T-cell (primary cell): ENCODE measurements at regions not wholly inside any gene's neighbourhood (a gene's known extent, or its start where the extent isn't known, plus 50 kb on each side); places are given as distances from the start of the nearest gene placed in this dataset.

ENCODE experiments used
- ATAC-seq, 4 experiments: fragments of 200-7000 bp in 3 of 4; fragments of 150-1000 bp in 1 of 4; cut with Tn5 transposase; replicated peaks in 1 of 4; 1 replicate in 3 of 4; 2 replicates in 1 of 4; pipeline ENCODE4 v1.10.0; 2021; ENCODE audit warnings: moderate library complexity in 3 of 4, mild to moderate bottlenecking in 2 of 4, moderate number of reproducible peaks in 1 of 4
- CTCF ChIA-PET, 2 donors: fragments of 300-600 bp; sonication (Branson Sonifier 250); formaldehyde crosslinking; loops; one replicate each; lab custom pipeline; 2022; ENCODE audit warnings: antibody characterized with exemption in 2 of 2; lab: Charles Lee
- POLR2A ChIA-PET, 2 donors: fragments of 300-600 bp; sonication (Branson Sonifier 250); formaldehyde crosslinking; loops; one replicate each; lab custom pipeline; 2022; ENCODE audit warnings: antibody characterized with exemption in 2 of 2; lab: Charles Lee
- DNase-seq, 35 experiments: peaks; one replicate each; pipeline versions ENCODE4 v3.0.0 to v3.0.0-alpha.2; 2013 to 2023
- H3K27ac ChIP-seq: one replicate; pipeline ENCODE4 v1.5.1; 2013; ENCODE audit warnings: low read length
- H3K27me3 ChIP-seq, 2 experiments: replicated peaks in 1 of 2; 1 replicate in 1 of 2; 2 replicates in 1 of 2; pipeline versions ENCODE4 v1.6.1 to v1.7.0; 2013; ENCODE audit warnings: low read length in 1 of 2, mixed read lengths in 1 of 2; ENCODE audit not compliant: control insufficient read depth in 2 of 2, insufficient read depth in 2 of 2; ENCODE audit errors: extremely low read depth in 1 of 2
- H3K36me3 ChIP-seq, 2 donors: 1 replicate in 1 of 2; 2 replicates in 1 of 2; pipeline versions ENCODE4 v1.6.1 to v1.7.0; 2013; ENCODE audit warnings: low read length in 1 of 2; ENCODE audit not compliant: control insufficient read depth in 2 of 2, insufficient read depth in 1 of 2; ENCODE audit errors: extremely low read depth in 1 of 2
- H3K4me1 ChIP-seq, 2 experiments: 1 replicate in 1 of 2; 2 replicates in 1 of 2; pipeline versions ENCODE4 v1.6.1 to v1.7.0; 2013; ENCODE audit warnings: low read length in 2 of 2, mixed read lengths in 1 of 2; ENCODE audit not compliant: insufficient read depth in 2 of 2, control insufficient read depth in 1 of 2; ENCODE audit errors: extremely low read depth in 1 of 2
- H3K4me3 ChIP-seq, 2 donors: 1 replicate in 1 of 2; 2 replicates in 1 of 2; pipeline versions ENCODE4 v1.5.1 to v1.7.0; 2013; ENCODE audit warnings: mild to moderate bottlenecking in 2 of 2, low read length in 1 of 2, moderate library complexity in 1 of 2; ENCODE audit not compliant: control insufficient read depth in 1 of 2; ENCODE audit errors: extremely low read depth in 1 of 2
- H3K9me3 ChIP-seq: 2 replicates; pipeline ENCODE4 v1.7.0; 2013
- H3K27ac Mint-ChIP-seq, 2 donors: one replicate each; pipeline ENCODE4 v1.8.0; 2020 to 2021; ENCODE audit warnings: mild to moderate bottlenecking in 2 of 2, mixed read lengths in 2 of 2
- H3K27me3 Mint-ChIP-seq, 2 donors: one replicate each; pipeline ENCODE4 v1.8.0; 2021 to 2022; ENCODE audit warnings: mixed read lengths in 2 of 2
- H3K36me3 Mint-ChIP-seq: one replicate; pipeline ENCODE4 v1.8.0; 2021; ENCODE audit warnings: mixed read lengths
- H3K4me1 Mint-ChIP-seq, 3 donors: one replicate each; pipeline ENCODE4 v1.8.0; 2020 to 2022; ENCODE audit warnings: mixed read lengths in 3 of 3, mild to moderate bottlenecking in 1 of 3
- H3K4me3 Mint-ChIP-seq, 3 donors: one replicate each; pipeline ENCODE4 v1.8.0; 2020 to 2022; ENCODE audit warnings: mild to moderate bottlenecking in 3 of 3, mixed read lengths in 3 of 3, moderate library complexity in 3 of 3
- H3K9me3 Mint-ChIP-seq, 3 donors: one replicate each; pipeline ENCODE4 v1.8.0; 2020 to 2022; ENCODE audit warnings: mixed read lengths in 3 of 3
- WGBS: methylation state at CpG from one replicate; pipeline ENCODE4 v1.1.5; 2013; ENCODE audit warnings: missing lambda C conversion rate; ENCODE audit not compliant: insufficient coverage; 5-methylcytosine and 5-hydroxymethylcytosine counted together

GRCh38 chr11:134543241-134543640 lies 131.2 kb upstream of the B3GAT1 start:
- POLR2A ChIA-PET, result no interaction called here
- peaks cover 24 to 29% of the 10 kb centered on the region in 2 donors for H3K27me3 Mint-ChIP-seq
- H3K4me1 Mint-ChIP-seq, result peaks cover 0 to 3% (median 0%) of the 10 kb centered on the region in 3 donors

DNA sequence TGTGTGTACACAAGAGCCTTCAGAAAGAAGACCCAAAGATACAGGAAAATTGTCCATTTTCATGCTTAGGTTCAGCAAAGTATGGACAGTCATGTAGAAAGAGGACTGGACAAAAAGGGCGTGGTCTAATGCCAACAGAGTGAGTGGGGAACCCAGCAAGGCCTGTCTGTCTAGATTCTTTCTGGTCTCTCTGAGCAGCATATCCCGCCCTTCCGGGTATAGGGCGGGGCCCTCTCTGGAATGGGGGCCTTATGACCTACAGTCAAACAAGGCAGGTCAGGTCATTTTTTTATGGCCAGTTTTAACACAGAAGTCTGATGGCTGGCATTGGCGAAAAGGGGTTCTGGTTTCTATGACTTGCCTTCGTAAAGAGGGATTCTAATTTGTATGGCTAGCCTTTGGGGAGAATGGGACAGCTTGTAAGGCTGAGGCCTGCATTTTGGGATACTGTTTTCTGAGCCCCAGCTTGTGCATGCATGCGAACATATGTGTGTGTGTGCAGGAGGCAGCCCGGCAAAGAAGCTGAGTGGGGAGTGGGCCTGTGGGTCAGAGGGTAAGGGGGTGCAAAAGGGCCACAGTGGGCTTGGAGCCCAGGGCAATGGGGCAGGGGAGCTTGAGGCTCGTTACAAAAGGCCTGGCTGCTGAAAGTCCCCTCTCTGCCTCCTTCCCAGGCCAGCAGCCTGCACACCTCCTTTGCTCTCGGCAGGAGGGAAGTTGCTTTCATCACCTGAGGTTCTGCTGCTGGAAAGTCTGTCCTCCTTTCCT lies 130.5 kb upstream of the B3GAT1 start:
- Histone ChIP-seq H3K27me3 (peaks cover 0 to 37% of the 10 kb centered on the region in 2 experiments), H3K36me3 (no peaks in the 10 kb centered on the region), H3K9me3 (no peaks in the 10 kb centered on the region), H3K4me1 (no peaks in the 10 kb centered on the region), H3K4me3 (no peak overlapping the region), H3K27ac (no peak overlapping the region)
- ATAC-seq (no peak), DNase-seq (no peak)
- Mint-ChIP-seq H3K9me3 (no peaks in the 10 kb centered on the region), H3K36me3 (no peaks in the 10 kb centered on the region), H3K27me3 (peaks cover 29 to 30% of the 10 kb centered on the region in 2 donors), H3K27ac (no peak overlapping the region), H3K4me1 (peaks cover 0 to 5% (median 0%) of the 10 kb centered on the region in 3 donors), H3K4me3 (no peak overlapping the region)
- WGBS, result 74% methylated on average over 9 of the region's 10 CpGs
- POLR2A ChIA-PET, result no interaction called here
- CTCF ChIA-PET, result no interaction called here

More at GRCh38 chr11:134543241-134543640, 131.2 kb upstream of the B3GAT1 start:
- 94% methylated on average over 4 of the region's 4 CpGs for WGBS
- Histone ChIP-seq H3K27me3 (peaks cover 0 to 32% of the 10 kb centered on the region in 2 experiments), H3K36me3 (no peaks in the 10 kb centered on the region), H3K4me3 (no peak overlapping the region), H3K4me1 (no peaks in the 10 kb centered on the region), H3K9me3 (no peaks in the 10 kb centered on the region), H3K27ac (no peak overlapping the region)
- Mint-ChIP-seq H3K27ac (peak overlapping the region in 1 of 2 donors; percentile 51), H3K4me3 (no peak overlapping the region), H3K9me3 (no peaks in the 10 kb centered on the region), H3K36me3 (no peaks in the 10 kb centered on the region)
- DNase-seq (no peak), ATAC-seq (no peak)
- CTCF ChIA-PET, result no interaction called here

DNA sequence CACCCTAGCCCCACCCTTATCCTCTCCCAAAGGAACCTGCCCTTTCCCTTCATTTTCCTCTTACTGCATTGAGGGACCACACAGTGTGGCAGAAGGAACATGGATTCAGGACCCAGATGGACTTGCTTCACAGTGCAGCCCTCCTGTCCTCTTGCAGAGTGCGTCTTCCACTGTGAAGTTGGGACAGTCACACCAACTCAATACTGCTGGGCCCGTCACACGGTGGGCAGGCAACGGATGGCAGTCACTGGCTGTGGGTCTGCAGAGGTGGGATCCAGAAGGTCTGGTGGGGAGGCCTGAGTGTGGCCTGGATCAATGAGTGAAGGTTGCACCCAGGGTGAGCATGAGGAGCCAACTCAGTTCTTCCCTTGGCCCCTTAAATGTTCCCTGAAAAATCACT lies 129.9 kb upstream of the B3GAT1 start:
- POLR2A ChIA-PET, result no interaction called here
- Mint-ChIP-seq H3K4me3 (no peak overlapping the region), H3K27me3 (peaks cover 32 to 33% of the 10 kb centered on the region in 2 donors), H3K4me1 (peaks cover 0 to 5% (median 0%) of the 10 kb centered on the region in 3 donors), H3K9me3 (no peaks in the 10 kb centered on the region), H3K27ac (no peak overlapping the region), H3K36me3 (no peaks in the 10 kb centered on the region)
- H3K27ac ChIP-seq, result no peak overlapping the region
- no peaks in the 10 kb centered on the region for H3K36me3 ChIP-seq
- 80% methylated on average over 1 of the region's 4 CpGs for WGBS
- ATAC-seq (no peak), DNase-seq (no peak)
- no peaks in the 10 kb centered on the region for H3K9me3 ChIP-seq
- H3K4me1 ChIP-seq, result no peaks in the 10 kb centered on the region
- H3K4me3 ChIP-seq, result no peak overlapping the region
- CTCF ChIA-PET, result no interaction called here
- peaks cover 0 to 41% of the 10 kb centered on the region in 2 experiments for H3K27me3 ChIP-seq

DNA sequence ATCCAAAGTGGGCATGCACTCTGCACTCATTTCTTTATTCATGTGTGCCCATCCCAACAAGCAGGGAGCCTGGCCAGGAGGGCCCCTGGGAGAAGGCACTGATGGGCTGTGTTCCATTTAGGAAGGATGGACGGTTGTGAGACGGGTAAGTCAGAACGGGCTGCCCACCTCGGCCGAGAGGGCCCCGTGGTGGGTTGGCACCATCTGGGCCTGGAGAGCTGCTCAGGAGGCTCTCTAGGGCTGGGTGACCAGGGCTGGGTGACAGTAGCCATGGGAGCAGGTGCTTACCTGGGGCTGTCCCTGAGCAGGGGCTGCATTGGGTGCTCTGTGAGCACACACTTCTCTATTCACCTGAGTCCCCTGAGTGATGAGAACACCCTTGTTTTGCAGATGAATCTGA lies 129.3 kb upstream of the B3GAT1 start:
- no peak for DNase-seq
- Mint-ChIP-seq H3K27me3 (peaks cover 28 to 36% of the 10 kb centered on the region in 2 donors), H3K4me1 (peaks cover 2 to 5% (median 4%) of the 10 kb centered on the region in 3 donors), H3K27ac (no peak overlapping the region), H3K4me3 (no peak overlapping the region), H3K9me3 (no peaks in the 10 kb centered on the region), H3K36me3 (no peaks in the 10 kb centered on the region)
- ChIA-PET POLR2A (no interaction called here), CTCF (no interaction called here)
- Histone ChIP-seq H3K27ac (no peak overlapping the region), H3K27me3 (peaks cover 0 to 44% of the 10 kb centered on the region in 2 experiments), H3K9me3 (no peaks in the 10 kb centered on the region), H3K36me3 (no peaks in the 10 kb centered on the region), H3K4me1 (no peaks in the 10 kb centered on the region), H3K4me3 (no peak overlapping the region)
- no peak for ATAC-seq
- WGBS, result 69% methylated on average over 6 of the region's 6 CpGs

GRCh38 chr11:134539285-134539684 lies 127.2 kb upstream of the B3GAT1 start:
- Histone ChIP-seq H3K4me1 (no peaks in the 10 kb centered on the region), H3K36me3 (no peaks in the 10 kb centered on the region), H3K27me3 (peaks cover 0 to 57% of the 10 kb centered on the region in 2 experiments), H3K9me3 (no peaks in the 10 kb centered on the region), H3K27ac (no peak overlapping the region), H3K4me3 (no peak overlapping the region)
- Mint-ChIP-seq H3K4me1 (peaks cover 4 to 5% (median 4%) of the 10 kb centered on the region in 3 donors), H3K27ac (no peak overlapping the region), H3K4me3 (no peak overlapping the region), H3K36me3 (no peaks in the 10 kb centered on the region), H3K9me3 (no peaks in the 10 kb centered on the region), H3K27me3 (peaks cover 29 to 48% of the 10 kb centered on the region in 2 donors)
- WGBS, result no CpG with 5 or more reads among the region's 4 CpGs
- ChIA-PET CTCF (no interaction called here), POLR2A (no interaction called here)
- no peak for ATAC-seq
- DNase-seq, result no peak

DNA sequence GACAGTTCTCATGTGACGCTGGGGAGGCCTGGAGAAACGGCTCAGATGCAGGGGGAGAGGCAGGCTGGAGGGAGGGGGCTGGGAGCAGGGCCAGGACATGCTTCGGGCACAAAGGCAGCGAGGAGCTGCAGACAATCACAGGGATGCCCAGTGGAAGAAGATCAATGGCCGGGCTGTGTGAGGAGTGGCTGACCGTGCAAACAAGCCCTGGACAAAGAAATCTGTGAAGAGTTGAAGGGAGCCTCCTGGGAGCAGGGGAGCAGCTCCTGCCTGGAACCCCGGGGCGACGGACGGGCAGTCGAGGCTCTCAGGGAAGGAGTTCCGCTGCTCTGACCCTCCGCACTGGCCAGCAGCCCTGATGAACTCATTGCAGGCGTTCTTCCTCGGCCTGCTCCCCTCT lies 126.7 kb upstream of the B3GAT1 start:
- no peak overlapping the region for H3K27ac Mint-ChIP-seq
- no peaks in the 10 kb centered on the region for H3K36me3 ChIP-seq
- no peak overlapping the region for H3K4me3 Mint-ChIP-seq
- no peaks in the 10 kb centered on the region for H3K9me3 ChIP-seq
- H3K4me1 ChIP-seq, result no peaks in the 10 kb centered on the region
- DNase-seq, result no peak
- no peaks in the 10 kb centered on the region for H3K36me3 Mint-ChIP-seq
- H3K4me3 ChIP-seq, result no peak overlapping the region
- ChIA-PET POLR2A (no interaction called here), CTCF (no interaction called here)
- H3K27ac ChIP-seq, result no peak overlapping the region
- peaks cover 4 to 5% (median 4%) of the 10 kb centered on the region in 3 donors for H3K4me1 Mint-ChIP-seq
- H3K27me3 Mint-ChIP-seq, result peaks cover 33 to 48% of the 10 kb centered on the region in 2 donors
- no peak for ATAC-seq
- peaks cover 2 to 51% of the 10 kb centered on the region in 2 experiments for H3K27me3 ChIP-seq
- 76% methylated on average over 14 of the region's 15 CpGs for WGBS
- H3K9me3 Mint-ChIP-seq, result no peaks in the 10 kb centered on the region
